ENCODE measurements at regions not wholly inside any gene's neighbourhood (a gene's known extent, or its start where the extent isn't known, plus 50 kb on each side); places are given as distances from the start of the nearest gene placed in this dataset.

DNA sequence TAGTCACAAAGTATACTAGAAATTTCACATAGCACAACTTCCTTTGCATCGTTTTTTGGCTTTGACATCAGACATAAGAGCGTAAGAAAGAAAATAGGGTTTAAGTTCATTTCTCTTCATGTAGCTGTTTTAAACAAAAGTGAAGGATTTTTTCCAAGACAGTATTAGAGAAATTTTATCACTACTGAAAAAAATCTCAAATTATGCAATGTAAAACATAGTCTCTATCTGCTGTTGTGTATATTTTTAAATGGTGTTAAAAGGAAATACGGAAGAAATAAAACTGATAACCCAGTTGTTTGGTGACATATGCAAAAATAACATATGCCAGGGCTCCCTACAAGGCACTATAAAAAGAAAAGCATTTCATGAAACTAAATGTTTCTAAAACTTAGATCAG lies 1449.4 kb downstream of the LRRC4C start:
- Histone ChIP-seq H3K4me2 (no peak overlapping the region), H3K36me3 (no peaks in the 10 kb centered on the region), H4K20me1 (no peaks in the 10 kb centered on the region), H3K27me3 (no peaks in the 10 kb centered on the region), H3K4me3 (no peak overlapping the region), H3K4me1 (no peaks in the 10 kb centered on the region), H3K9ac (no peak overlapping the region), H3K27ac (no peak overlapping the region), H3K9me3 (replicated peaks in 1 of 11) (no peaks in the 10 kb centered on the region)
- no peak for TF ChIP-seq Cebpa-rat (IDR thresholded peaks at IDR 0.05)

DNA sequence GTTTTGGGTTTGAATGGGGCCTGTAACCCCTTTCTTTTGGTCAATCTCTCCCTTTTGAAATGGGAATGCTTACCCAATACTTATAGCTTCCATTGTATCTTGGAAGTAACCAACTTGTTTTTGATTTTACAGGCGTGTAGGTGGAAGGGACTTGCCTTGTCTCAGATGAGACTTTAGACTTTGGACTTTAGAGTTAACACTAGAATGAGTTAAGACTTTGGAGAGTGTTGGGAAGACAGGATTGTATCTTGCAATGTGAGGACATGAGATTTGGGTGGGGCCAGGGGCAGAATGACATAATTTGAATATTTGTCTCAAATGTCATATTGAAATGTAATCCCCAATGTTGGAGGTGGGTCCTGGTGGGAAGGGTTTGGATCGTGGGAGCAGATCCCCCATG lies 1466.9 kb downstream of the LRRC4C start:
- Histone ChIP-seq H3K9me3 (replicated peaks in 1 of 11) (0 out of 22 replicates have a peak, but pooled peaks cover 0 to under 1% (median 0%) of the 10 kb centered on the region in 11 experiments), H3K4me3 (no peak overlapping the region), H3K9ac (no peak overlapping the region), H3K4me2 (no peak overlapping the region), H3K27me3 (no peaks in the 10 kb centered on the region), H3K4me1 (peaks cover 0 to 8% (median 0%) of the 10 kb centered on the region in 10 experiments; a peak in 4 of 20 replicates), H4K20me1 (no peaks in the 10 kb centered on the region), H3K36me3 (no peaks in the 10 kb centered on the region), H3K27ac (no peak overlapping the region)
- no peak for TF ChIP-seq Cebpa-rat (IDR thresholded peaks at IDR 0.05)

DNA sequence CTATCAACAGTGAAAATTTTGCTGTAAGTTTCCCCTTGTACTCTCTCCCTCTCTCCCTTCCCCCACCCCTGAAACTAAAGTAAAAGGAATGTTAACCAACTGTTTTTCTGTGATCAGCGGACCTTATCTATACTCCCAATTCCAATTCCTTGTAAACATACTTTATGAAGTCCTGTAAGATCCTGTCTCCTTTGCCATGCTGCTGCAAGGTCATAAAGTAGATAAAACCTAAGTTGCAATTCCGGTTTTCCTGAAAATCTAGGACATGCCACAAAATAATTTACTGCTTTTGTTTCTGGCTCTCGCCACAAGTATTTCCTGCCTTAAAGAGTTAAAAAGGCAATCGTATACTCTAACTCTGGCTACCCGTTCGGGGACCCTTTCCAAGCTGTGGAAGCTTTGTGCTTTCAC lies 1469.0 kb downstream of the LRRC4C start:
- no peak for TF ChIP-seq Cebpa-rat (IDR thresholded peaks at IDR 0.05)
- no peaks in the 10 kb centered on the region for H4K20me1 ChIP-seq
- 0 out of 22 replicates have a peak, but pooled peaks cover 0 to 4% (median 0%) of the 10 kb centered on the region in 11 experiments for H3K9me3 ChIP-seq (replicated peaks in 1 of 11)
- no peak overlapping the region for H3K4me3 ChIP-seq
- peak overlapping the region in 8 of 11 experiments; percentile 1 to 46 (median 29); a peak in 8 of 22 replicates for H3K4me2 ChIP-seq
- H3K27ac ChIP-seq, result no peak overlapping the region
- no peaks in the 10 kb centered on the region for H3K36me3 ChIP-seq
- H3K9ac ChIP-seq, result no peak overlapping the region
- no peaks in the 10 kb centered on the region for H3K27me3 ChIP-seq
- H3K4me1 ChIP-seq, result peaks cover 0 to 8% (median 0%) of the 10 kb centered on the region in 10 experiments; a peak in 4 of 20 replicates

DNA sequence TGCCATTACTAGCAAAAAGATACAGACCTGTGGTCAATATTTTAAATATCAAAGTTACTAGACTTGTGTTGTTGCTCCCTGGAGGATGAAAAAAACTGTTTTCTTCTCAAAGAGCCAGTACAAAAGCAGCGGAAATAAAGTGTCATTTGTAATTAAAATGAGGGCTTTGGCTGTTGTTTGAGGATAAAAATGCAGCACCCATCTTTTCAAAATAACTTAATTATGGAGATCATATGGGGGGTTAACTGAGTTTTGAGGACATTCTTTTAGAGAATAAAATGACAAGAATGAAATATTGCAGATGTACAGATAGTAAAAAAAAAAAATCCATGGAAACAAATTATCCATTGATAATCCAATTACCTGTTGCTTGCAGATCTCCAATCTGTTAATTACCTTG lies 1484.4 kb downstream of the LRRC4C start:
- H3K27me3 ChIP-seq, result no peaks in the 10 kb centered on the region
- H3K4me3 ChIP-seq, result no peak overlapping the region
- H3K27ac ChIP-seq, result no peak overlapping the region
- H3K9ac ChIP-seq, result no peak overlapping the region
- no peaks in the 10 kb centered on the region for H3K36me3 ChIP-seq
- peaks cover 0 to 13% (median 5%) of the 10 kb centered on the region in 10 experiments; a peak in 7 of 20 replicates for H3K4me1 ChIP-seq
- H3K9me3 ChIP-seq (replicated peaks in 1 of 11), result no peaks in the 10 kb centered on the region
- TF ChIP-seq Cebpa-rat (IDR thresholded peaks at IDR 0.05), result no peak
- no peaks in the 10 kb centered on the region for H4K20me1 ChIP-seq
- H3K4me2 ChIP-seq, result no peak overlapping the region

DNA sequence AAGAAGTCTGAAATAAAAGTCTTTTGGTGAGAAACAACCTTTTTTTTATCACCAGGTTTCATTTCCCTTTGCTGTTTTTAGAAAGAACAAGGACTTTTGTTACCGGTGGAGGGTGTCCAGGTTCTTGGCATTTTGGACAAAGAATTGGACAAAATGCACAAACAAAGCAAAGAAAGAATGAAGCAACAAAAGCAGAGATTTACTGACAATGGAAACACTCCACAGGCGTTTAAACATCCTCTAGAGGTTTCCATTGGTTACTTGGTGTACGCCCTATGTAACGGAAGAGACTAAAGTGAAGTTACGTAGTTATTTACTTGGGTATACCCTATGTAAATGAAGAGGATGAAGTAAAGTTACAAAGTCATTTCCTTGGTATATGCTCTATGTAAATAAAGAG lies 1487.0 kb downstream of the LRRC4C start:
- peaks cover 0 to 13% (median 5%) of the 10 kb centered on the region in 10 experiments; a peak in 7 of 20 replicates for H3K4me1 ChIP-seq
- peak overlapping the region in 6 of 11 experiments; percentile 0 to 43 (median 26); a peak in 6 of 22 replicates for H3K4me2 ChIP-seq
- H3K36me3 ChIP-seq, result no peaks in the 10 kb centered on the region
- H3K9me3 ChIP-seq (replicated peaks in 1 of 11), result no peaks in the 10 kb centered on the region; a peak in 1 of 22 replicates
- H3K27me3 ChIP-seq, result no peaks in the 10 kb centered on the region
- no peak overlapping the region for H3K9ac ChIP-seq
- H3K4me3 ChIP-seq, result no peak overlapping the region
- H4K20me1 ChIP-seq, result no peaks in the 10 kb centered on the region
- H3K27ac ChIP-seq, result no peak overlapping the region
- no peak for TF ChIP-seq Cebpa-rat (IDR thresholded peaks at IDR 0.05)

DNA sequence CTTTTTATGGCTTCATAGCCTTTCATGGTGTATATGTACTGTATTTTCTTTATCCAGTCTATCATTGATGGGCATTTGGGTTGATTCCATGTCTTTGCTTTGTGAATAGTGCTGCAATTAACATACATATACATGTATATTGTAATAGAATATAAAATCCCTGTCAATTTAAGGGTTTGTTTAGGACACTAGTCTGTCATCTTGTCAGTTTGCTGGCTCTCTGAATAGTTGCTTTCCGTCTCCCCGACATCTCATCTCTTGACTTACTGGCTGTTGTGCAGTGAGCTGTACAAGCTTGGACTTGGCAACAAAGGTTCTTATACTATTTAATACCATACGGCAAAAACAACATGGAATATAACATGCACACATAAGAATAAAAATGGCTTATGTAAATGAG lies 1487.5 kb downstream of the LRRC4C start:
- Histone ChIP-seq H3K4me3 (no peak overlapping the region), H3K9me3 (replicated peaks in 1 of 11) (no peaks in the 10 kb centered on the region; a peak in 1 of 22 replicates), H3K27me3 (no peaks in the 10 kb centered on the region), H4K20me1 (no peaks in the 10 kb centered on the region), H3K36me3 (no peaks in the 10 kb centered on the region), H3K9ac (no peak overlapping the region), H3K4me2 (no peak overlapping the region), H3K4me1 (peaks cover 0 to 13% (median 5%) of the 10 kb centered on the region in 10 experiments; a peak in 7 of 20 replicates), H3K27ac (no peak overlapping the region)
- TF ChIP-seq Cebpa-rat (IDR thresholded peaks at IDR 0.05), result no peak

DNA sequence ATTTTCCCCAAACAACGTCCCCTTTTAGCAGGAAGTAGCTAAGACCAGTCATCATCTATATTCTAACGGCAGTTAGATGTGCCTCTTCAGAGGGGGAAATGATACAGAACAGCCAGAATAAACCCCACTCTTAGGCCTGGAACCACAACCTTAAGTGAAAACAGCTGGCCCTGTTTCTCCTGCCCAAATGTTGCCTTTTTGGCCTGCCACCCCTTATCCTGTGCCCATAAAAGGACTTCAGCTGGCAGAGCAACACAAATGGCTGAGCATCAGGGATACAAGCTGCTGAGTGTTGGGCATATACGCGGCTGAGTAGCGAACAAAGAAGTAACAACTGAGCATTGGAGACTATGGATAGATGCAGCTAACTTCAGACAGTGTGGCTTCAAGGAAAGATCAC lies 1491.4 kb downstream of the LRRC4C start:
- H3K9ac ChIP-seq, result no peak overlapping the region
- no peaks in the 10 kb centered on the region for H3K36me3 ChIP-seq
- H3K4me2 ChIP-seq, result no peak overlapping the region
- no peaks in the 10 kb centered on the region for H4K20me1 ChIP-seq
- H3K4me1 ChIP-seq, result peaks cover 0 to 12% (median 5%) of the 10 kb centered on the region in 10 experiments; a peak in 7 of 20 replicates
- no peak for TF ChIP-seq Cebpa-rat (IDR thresholded peaks at IDR 0.05)
- no peaks in the 10 kb centered on the region; a peak in 1 of 22 replicates for H3K9me3 ChIP-seq (replicated peaks in 1 of 11)
- no peak overlapping the region for H3K4me3 ChIP-seq
- no peak overlapping the region for H3K27ac ChIP-seq
- no peaks in the 10 kb centered on the region for H3K27me3 ChIP-seq

DNA sequence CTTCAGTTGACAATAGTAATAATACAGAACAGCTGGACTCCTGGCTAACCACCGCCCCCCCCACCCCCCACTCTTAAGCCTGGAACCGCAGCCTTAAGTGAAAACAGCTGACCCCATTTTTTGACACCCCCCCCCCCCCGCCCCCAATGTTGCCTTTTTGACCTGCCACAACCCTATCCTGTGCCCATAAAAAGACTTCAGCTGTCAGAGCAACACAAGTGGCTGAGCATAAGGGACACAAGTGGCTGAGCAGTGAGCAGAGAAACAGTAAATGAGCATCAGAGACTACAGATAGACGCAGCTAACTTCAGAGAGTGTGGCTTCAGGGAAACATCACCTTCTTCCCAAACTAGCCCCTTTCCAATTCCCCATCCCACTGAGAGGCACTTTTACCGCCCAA lies 1493.8 kb downstream of the LRRC4C start:
- H3K4me1 ChIP-seq, result no peaks in the 10 kb centered on the region
- no peak for TF ChIP-seq Cebpa-rat (IDR thresholded peaks at IDR 0.05)

DNA sequence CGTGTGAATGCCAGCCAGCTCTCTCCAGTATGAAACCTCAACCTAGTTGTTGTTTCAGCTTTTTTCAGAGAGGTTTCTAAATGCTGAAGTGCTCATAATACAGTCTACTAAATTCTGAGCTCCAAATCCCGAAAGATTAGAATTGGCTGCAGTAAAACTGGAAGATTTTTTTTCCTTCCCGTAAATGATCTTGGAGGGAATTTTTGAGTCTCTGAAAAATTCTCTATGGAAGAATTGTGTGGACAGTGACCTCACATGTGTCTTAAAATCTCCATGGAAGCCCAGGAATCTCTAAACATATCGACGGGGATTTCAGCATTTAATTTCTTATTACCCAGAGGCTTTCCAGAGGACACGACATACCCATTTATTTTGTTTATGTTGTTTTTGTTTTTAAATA lies 1499.2 kb downstream of the LRRC4C start:
- Histone ChIP-seq H3K27ac (no peak overlapping the region), H4K20me1 (no peaks in the 10 kb centered on the region), H3K4me3 (no peak overlapping the region), H3K36me3 (no peaks in the 10 kb centered on the region), H3K4me2 (no peak overlapping the region), H3K9me3 (replicated peaks in 1 of 11) (no peaks in the 10 kb centered on the region), H3K4me1 (no peaks in the 10 kb centered on the region), H3K27me3 (no peaks in the 10 kb centered on the region), H3K9ac (no peak overlapping the region)
- TF ChIP-seq Cebpa-rat (IDR thresholded peaks at IDR 0.05), result no peak

More for the DNA sequence above, 1493.8 kb downstream of the LRRC4C start:
- Histone ChIP-seq H3K27ac (no peak overlapping the region), H3K4me2 (no peak overlapping the region), H3K4me3 (no peak overlapping the region), H3K9ac (no peak overlapping the region), H3K36me3 (no peaks in the 10 kb centered on the region), H3K27me3 (no peaks in the 10 kb centered on the region), H3K9me3 (replicated peaks in 1 of 11) (no peaks in the 10 kb centered on the region; a peak in 1 of 22 replicates), H4K20me1 (no peaks in the 10 kb centered on the region)

DNA sequence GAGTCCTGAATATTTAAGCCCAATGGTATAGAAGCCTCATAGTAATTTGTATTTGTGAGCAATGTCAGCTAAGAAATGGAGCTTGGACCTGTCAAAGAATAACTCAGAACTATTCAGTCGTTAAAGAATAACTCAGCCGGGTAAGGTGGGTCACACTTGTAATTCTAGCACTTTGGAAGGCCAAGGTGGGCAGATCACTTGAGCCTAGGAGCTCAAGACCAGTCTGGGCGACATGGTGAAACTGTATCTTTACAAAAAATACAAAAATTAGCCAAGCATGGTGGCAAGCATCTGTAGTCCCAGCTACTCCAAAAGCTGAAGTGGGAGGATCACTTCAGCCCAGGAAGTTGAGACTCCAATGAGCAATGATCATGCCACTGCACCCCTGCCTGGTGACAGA lies 1526.5 kb downstream of the LRRC4C start:
- H3K27ac ChIP-seq, result no peak overlapping the region
- no peaks in the 10 kb centered on the region for H3K27me3 ChIP-seq
- no peak overlapping the region for H3K9ac ChIP-seq
- TF ChIP-seq Cebpa-rat (IDR thresholded peaks at IDR 0.05), result no peak
- H3K4me1 ChIP-seq, result no peaks in the 10 kb centered on the region
- H3K36me3 ChIP-seq, result no peaks in the 10 kb centered on the region
- no peak overlapping the region for H3K4me3 ChIP-seq
- no peak overlapping the region for H3K4me2 ChIP-seq
- peaks cover 0 to 10% (median 0%) of the 10 kb centered on the region in 11 experiments; a peak in 3 of 22 replicates for H3K9me3 ChIP-seq (replicated peaks in 1 of 11)
- no peaks in the 10 kb centered on the region for H4K20me1 ChIP-seq

Measured in BLaER1 treated with 17β-estradiol and CSF1 and Interleukin-3, amounts not matched to agents 10 nM and 100 nM (cell line).